ENCODE measurements at regions not wholly inside any gene's neighbourhood (a gene's known extent, or its start where the extent isn't known, plus 50 kb on each side); places are given as distances from the start of the nearest gene placed in this dataset.

GRCh38 chr10:22148961-22149360 is 68.9 kb downstream of the EBLN1 start:
- TF ChIP-seq ZBTB33 (IDR thresholded peaks at IDR 0.05) (no peak), ATF3 (IDR thresholded peaks at IDR 0.05) (no peak), TAF1 (conservative IDR thresholded peaks at IDR 0.05) (no peak), GABPA (IDR thresholded peaks at IDR 0.05 in 1 of 2, conservative IDR thresholded peaks at IDR 0.05 in 1 of 2) (no peak), FOXA2 (IDR thresholded peaks at IDR 0.05) (no peak)
